Muscle of leg (tissue), 3 donors: ENCODE measurements at regions not wholly inside any gene's neighbourhood (a gene's known extent, or its start where the extent isn't known, plus 50 kb on each side); places are given as distances from the start of the nearest gene placed in this dataset.
A peak's percentile ranks its signal among the peaks of the same experiment; 100 is the strongest.

Experiments used
- DNase-seq: peaks from one replicate; pipeline ENCODE4 v3.0.0; 2013
- H3K27ac ChIP-seq: one replicate; pipeline ENCODE4 v1.5.1; 2013; ENCODE audit warnings: mild to moderate bottlenecking, low read length, control low read depth
- H3K27me3 ChIP-seq: one replicate; pipeline ENCODE4 v1.6.1; 2013; ENCODE audit warnings: low read length; ENCODE audit not compliant: control insufficient read depth, insufficient read depth
- H3K36me3 ChIP-seq: one replicate; pipeline ENCODE4 v1.6.1; 2013; ENCODE audit warnings: low read length; ENCODE audit not compliant: control insufficient read depth, insufficient read depth
- H3K4me1 ChIP-seq: one replicate; pipeline ENCODE4 v1.6.1; 2013; ENCODE audit warnings: low read length; ENCODE audit not compliant: control insufficient read depth, insufficient read depth
- H3K4me3 ChIP-seq: one replicate; pipeline ENCODE4 v1.5.1; 2013; ENCODE audit warnings: low read length, control low read depth
- H3K9me3 ChIP-seq: replicated peaks from 2 replicates; pipeline ENCODE4 v1.6.1; 2013; ENCODE audit warnings: low read depth, low read length; ENCODE audit not compliant: control insufficient read depth
- WGBS: methylation state at CpG from one replicate; pipeline ENCODE4 v1.1.5; 2013; ENCODE audit warnings: missing lambda C conversion rate; ENCODE audit not compliant: insufficient coverage; 5-methylcytosine and 5-hydroxymethylcytosine counted together

DNA sequence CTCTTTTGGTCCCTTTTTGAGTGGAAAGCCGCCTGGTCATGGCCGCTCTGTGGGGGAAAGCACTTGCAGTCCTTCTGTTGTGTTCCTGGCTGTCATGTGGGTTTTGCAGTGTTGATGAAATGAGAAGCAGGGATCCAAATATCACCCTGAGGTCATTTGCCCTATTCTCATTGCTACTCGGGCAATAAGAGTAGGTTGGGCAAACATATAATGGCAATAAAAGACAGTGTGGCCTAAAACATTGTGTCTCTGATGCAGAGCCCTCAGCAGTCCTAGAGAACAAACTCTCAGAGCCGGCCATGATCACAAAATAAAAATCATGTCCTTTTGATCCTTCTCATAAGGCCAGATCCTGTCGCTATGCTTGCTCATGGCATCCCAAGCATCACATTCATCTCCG is 361.1 kb upstream of the KLF4 start:
- DNase-seq, result no peak
- Histone ChIP-seq H3K4me3 (no peak overlapping the region), H3K36me3 (no peaks in the 10 kb centered on the region), H3K27me3 (no peaks in the 10 kb centered on the region), H3K27ac (no peak overlapping the region), H3K9me3 (peaks cover 7% of the 10 kb centered on the region), H3K4me1 (no peaks in the 10 kb centered on the region)
- WGBS, result 97% methylated on average over 5 of the region's 6 CpGs

DNA sequence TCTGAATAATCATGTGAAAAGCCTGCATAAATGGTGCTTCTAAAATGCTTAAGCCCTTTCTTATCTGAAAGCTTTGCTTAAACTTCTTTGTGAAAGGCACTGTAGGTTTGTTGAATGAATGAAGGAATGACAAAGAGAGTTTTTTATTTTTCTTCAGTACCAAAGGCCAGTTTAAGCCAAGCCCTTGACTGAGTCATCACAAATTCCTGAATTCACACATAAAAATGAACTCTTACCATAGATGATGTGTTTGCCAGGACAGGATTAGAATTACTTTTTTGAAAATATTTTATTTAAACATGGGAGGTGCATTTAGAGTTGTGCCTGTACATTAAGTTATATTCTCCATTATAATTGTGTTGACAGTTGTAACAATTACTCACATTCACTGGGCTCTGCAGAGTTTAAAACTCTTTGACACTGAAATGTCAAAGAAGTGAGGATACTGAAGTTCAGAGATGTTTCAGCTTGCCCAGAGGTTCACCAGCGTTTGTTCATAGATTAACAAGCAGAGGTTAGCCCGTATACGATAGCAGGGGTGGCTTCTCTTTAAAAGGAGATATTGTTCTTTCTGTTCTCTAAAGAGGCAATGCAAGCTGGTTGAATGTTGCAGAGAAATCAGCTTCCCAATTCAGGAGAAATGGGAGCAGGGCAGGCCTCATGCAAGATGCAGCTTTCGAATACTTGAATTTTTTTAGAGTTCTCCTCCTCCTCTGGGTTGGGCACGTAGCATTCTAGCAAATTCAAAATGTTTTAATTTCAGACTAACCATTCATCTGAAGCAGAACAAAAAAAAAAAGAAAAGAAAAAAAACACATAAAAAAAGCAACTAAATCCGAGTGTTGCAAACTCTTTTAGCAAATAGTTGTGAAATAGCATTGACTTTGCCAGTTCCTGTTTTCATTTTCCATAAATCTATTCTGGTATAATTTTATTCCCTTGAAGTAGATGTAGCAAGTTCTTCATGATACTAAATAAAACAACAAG is 358.7 kb upstream of the KLF4 start:
- WGBS, result no CpG with 5 or more reads among the region's 6 CpGs
- no peaks in the 10 kb centered on the region for H3K9me3 ChIP-seq
- no peaks in the 10 kb centered on the region for H3K27me3 ChIP-seq
- H3K4me1 ChIP-seq, result no peaks in the 10 kb centered on the region
- no peaks in the 10 kb centered on the region for H3K36me3 ChIP-seq
- peak; percentile 42 for DNase-seq
- no peak overlapping the region for H3K27ac ChIP-seq
- no peak overlapping the region for H3K4me3 ChIP-seq

DNA sequence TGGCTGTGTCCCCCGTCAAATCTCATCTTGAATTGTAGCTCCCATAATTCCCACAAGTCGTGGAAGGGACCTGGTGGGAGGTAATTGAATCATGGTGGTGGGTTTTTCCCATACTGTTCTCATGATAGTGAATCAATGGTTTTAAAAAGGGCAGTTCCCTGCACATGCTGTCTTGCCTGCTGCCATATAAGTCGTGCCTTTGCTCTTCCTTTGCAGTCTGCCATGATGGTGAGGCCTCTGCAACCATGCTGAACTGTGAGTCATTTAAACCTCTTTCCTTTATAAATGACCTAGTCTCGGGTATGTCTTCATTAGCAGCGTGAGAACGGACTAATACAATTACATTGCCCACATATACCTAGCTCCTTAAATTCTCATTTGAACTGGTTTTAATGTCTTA is 353.0 kb upstream of the KLF4 start:
- no peak for DNase-seq
- Histone ChIP-seq H3K36me3 (no peaks in the 10 kb centered on the region), H3K4me1 (no peaks in the 10 kb centered on the region), H3K27me3 (no peaks in the 10 kb centered on the region), H3K4me3 (no peak overlapping the region), H3K9me3 (no peaks in the 10 kb centered on the region), H3K27ac (no peak overlapping the region)
- 70% methylated on average over 1 of the region's 6 CpGs for WGBS

- no peaks in the 10 kb centered on the region for H3K27me3 ChIP-seq
- H3K4me3 ChIP-seq, result no peak overlapping the region
- no peaks in the 10 kb centered on the region for H3K4me1 ChIP-seq
- no peak overlapping the region for H3K27ac ChIP-seq
- WGBS, result no CpG with 5 or more reads among the region's 2 CpGs
- no peaks in the 10 kb centered on the region for H3K36me3 ChIP-seq
- DNase-seq, result no peak
- no peaks in the 10 kb centered on the region for H3K9me3 ChIP-seq
Measured at GRCh38 chr9:107841076-107841475, 351.5 kb upstream of the KLF4 start.

GRCh38 chr9:107839371-107839770 is 349.8 kb upstream of the KLF4 start:
- 83% methylated on average over 1 of the region's 1 CpG for WGBS
- no peaks in the 10 kb centered on the region for H3K9me3 ChIP-seq

DNA sequence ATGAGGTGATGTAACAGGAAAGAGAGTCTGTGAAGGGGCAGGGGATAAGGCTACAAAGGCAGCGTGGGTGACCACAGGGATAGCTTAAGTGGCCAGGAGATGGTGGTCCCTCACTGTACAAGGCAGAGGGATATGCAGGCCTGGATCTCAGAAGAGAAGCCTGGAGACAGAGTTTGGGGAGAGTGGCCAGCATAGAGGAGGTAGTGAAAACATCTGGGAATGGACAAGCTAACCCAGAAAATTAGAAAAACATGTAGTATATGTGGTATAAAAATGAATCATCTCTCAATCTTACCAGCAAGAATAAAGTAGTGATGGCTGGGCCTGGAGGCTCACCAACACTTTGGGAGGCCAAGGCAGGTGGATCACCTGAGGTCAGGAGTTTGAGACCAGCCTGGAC is 349.2 kb upstream of the KLF4 start:
- 83% methylated on average over 1 of the region's 1 CpG for WGBS
- Histone ChIP-seq H3K27ac (no peak overlapping the region), H3K36me3 (no peaks in the 10 kb centered on the region), H3K9me3 (no peaks in the 10 kb centered on the region), H3K4me1 (no peaks in the 10 kb centered on the region), H3K27me3 (no peaks in the 10 kb centered on the region), H3K4me3 (no peak overlapping the region)
- no peak for DNase-seq

More at GRCh38 chr9:107839371-107839770, 349.8 kb upstream of the KLF4 start:
- Histone ChIP-seq H3K27me3 (no peaks in the 10 kb centered on the region), H3K4me1 (no peaks in the 10 kb centered on the region), H3K4me3 (no peak overlapping the region), H3K36me3 (no peaks in the 10 kb centered on the region), H3K27ac (no peak overlapping the region)
- DNase-seq, result no peak

DNA sequence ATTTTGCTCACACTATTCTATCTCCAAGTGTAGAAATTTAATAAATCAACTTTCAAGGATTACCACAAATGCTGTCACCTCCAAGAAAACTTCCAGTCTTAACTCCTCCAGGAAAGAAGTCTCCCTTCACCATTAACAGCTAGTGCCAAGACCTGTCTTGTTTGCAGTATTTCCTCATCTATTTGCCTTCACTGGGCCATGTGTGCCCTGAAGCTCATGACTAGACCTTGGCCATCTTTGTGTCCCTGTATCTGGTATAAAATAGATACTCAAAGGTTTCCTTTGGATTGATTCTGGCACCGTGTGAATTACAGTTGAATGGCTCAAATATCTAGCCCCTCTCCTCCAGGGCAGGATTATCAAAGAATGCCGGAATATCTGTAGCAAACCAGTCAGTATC is 346.7 kb upstream of the KLF4 start:
- Histone ChIP-seq H3K4me3 (no peak overlapping the region), H3K36me3 (no peaks in the 10 kb centered on the region), H3K27ac (no peak overlapping the region), H3K4me1 (no peaks in the 10 kb centered on the region), H3K27me3 (no peaks in the 10 kb centered on the region), H3K9me3 (no peaks in the 10 kb centered on the region)
- no peak for DNase-seq
- WGBS, result 100% methylated on average over 1 of the region's 2 CpGs

- Histone ChIP-seq H3K4me1 (no peaks in the 10 kb centered on the region), H3K9me3 (peaks cover 3% of the 10 kb centered on the region), H3K4me3 (no peak overlapping the region), H3K27ac (no peak overlapping the region), H3K27me3 (no peaks in the 10 kb centered on the region), H3K36me3 (no peaks in the 10 kb centered on the region)
- peak; percentile 31 for DNase-seq
- WGBS, result no CpG with 5 or more reads among the region's 4 CpGs
Measured at GRCh38 chr9:107833295-107833694, 343.7 kb upstream of the KLF4 start.

DNA sequence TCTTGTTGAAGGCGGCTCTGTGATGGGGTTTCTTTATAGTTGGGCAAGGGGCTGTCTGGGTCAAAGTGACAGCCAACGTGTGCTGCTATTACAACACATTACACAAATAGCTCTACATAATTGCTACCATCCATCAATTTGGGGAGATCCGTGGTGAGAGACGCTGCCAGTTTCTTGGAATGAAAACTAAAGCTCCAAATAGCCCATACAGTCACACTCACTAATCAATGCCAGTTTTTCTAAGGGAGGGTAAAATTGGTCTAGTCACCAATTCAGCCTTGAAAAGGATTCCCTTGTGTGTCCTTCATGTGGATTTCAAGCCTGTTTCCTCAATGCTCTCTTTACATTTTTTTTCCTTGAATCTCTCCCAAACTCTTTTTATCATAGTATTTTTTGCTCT is 343.3 kb upstream of the KLF4 start:
- H3K4me3 ChIP-seq, result no peak overlapping the region
- H3K4me1 ChIP-seq, result no peaks in the 10 kb centered on the region
- H3K27me3 ChIP-seq, result no peaks in the 10 kb centered on the region
- H3K27ac ChIP-seq, result no peak overlapping the region
- WGBS, result no CpG with 5 or more reads among the region's 4 CpGs
- no peak for DNase-seq
- peaks cover 3% of the 10 kb centered on the region for H3K9me3 ChIP-seq
- no peaks in the 10 kb centered on the region for H3K36me3 ChIP-seq

GRCh38 chr9:107830479-107830878 is 340.9 kb upstream of the KLF4 start:
- no peaks in the 10 kb centered on the region for H3K4me1 ChIP-seq
- WGBS, result no CpG with 5 or more reads among the region's 3 CpGs
- no peak overlapping the region for H3K4me3 ChIP-seq
- no peak for DNase-seq
- H3K9me3 ChIP-seq, result peaks cover 3% of the 10 kb centered on the region
- no peaks in the 10 kb centered on the region for H3K36me3 ChIP-seq
- no peak overlapping the region for H3K27ac ChIP-seq
- H3K27me3 ChIP-seq, result no peaks in the 10 kb centered on the region
